ENCODE measurements at regions not wholly inside any gene's neighbourhood (a gene's known extent, or its start where the extent isn't known, plus 50 kb on each side); places are given as distances from the start of the nearest gene placed in this dataset.
A peak's percentile ranks its signal among the peaks of the same experiment; 100 is the strongest.

DNA sequence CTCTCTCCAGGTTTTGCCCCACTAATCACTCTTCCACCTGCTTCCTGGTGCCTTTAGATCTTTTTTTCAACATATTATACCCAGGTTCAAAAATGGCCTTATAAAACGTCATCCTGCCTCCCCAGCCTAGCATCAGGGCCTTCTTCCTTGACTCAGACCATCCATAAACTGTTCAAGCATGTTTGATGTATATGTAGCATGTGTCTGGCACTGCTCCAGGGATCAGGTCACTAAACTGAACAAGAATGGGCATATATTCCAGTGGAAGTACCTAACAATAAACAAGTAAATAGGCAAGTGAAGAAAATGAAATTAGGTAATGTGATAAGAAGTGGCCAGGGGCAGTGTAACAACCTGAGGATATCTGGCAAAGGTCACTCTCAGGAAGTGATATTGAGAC, 141.2 kb downstream of the TRIB2 start:
- CTCF ChIA-PET, result no interaction called here
- intact Hi-C loops (cut with micrococcal nuclease), result loop anchor here (1.0 to 5.0 kb wide), 9 partner anchors 26 to 301 kb away; no protein-coding TSS in a partner anchor
- no peak overlapping the region for H2AFZ ChIP-seq (ENCODE audit: low read depth, low read length)
- H3K27me3 ChIP-seq (ENCODE audit: control insufficient read depth in 2 of 2, insufficient read depth in 2 of 2, low read length in 2 of 2), result no peaks in the 10 kb centered on the region
- no peaks in the 10 kb centered on the region for H3K79me2 ChIP-seq (ENCODE audit: control insufficient read depth, insufficient read depth, low read length)
- H3K9me3 ChIP-seq (replicated peaks; ENCODE audit: control insufficient read depth, insufficient read depth, low read length), result no peaks in the 10 kb centered on the region
- FAIRE-seq, result peak; percentile 31
- H3K27ac ChIP-seq (ENCODE audit: insufficient read depth, low read depth, low read length), result peak overlapping the region; percentile 91
- H3K9me1 ChIP-seq (replicated peaks; ENCODE audit: control insufficient read depth, extremely low read depth, insufficient read depth, low read length), result no peaks in the 10 kb centered on the region
- no peaks in the 10 kb centered on the region for H4K20me1 ChIP-seq (replicated peaks; ENCODE audit: control insufficient read depth, extremely low read depth, insufficient read depth, low read length)
- DNase-seq (ENCODE audit: low read depth, low spot score), result peak; percentile 18
- H3K36me3 ChIP-seq (ENCODE audit: control insufficient read depth in 2 of 2, extremely low read depth in 1 of 2, insufficient read depth in 2 of 2, low read length in 2 of 2), result no peaks in the 10 kb centered on the region
- H3K4me1 ChIP-seq (ENCODE audit: control insufficient read depth, extremely low read depth, insufficient read depth, low read length), result peaks cover 27% of the 10 kb centered on the region
- H3K9ac ChIP-seq (replicated peaks; ENCODE audit: extremely low read depth, insufficient read depth, low read length), result peak overlapping the region; percentile 75
- H3K4me2 ChIP-seq (ENCODE audit: insufficient read depth, low read length), result peak overlapping the region; percentile 85
- POLR2A ChIA-PET, result no interaction called here
- BruUV-seq (replicated peaks), result no TSS peak
- TF ChIP-seq POLR2AphosphoS5 (IDR thresholded peaks at IDR 0.05; ENCODE audit: insufficient read depth, low read depth, low read length) (no peak), MYC (IDR thresholded peaks at IDR 0.05; ENCODE audit: low read depth, low read length) (no peak), EZH2 (IDR thresholded peaks at IDR 0.05; ENCODE audit: borderline replicate concordance, low read depth, low read length, severe bottlenecking) (no peak), JUN (IDR thresholded peaks at IDR 0.05; ENCODE audit: borderline replicate concordance, insufficient read depth, insufficient read length, low read depth) (no peak), FOS (IDR thresholded peaks at IDR 0.05; ENCODE audit: borderline replicate concordance, insufficient read depth, low read length) (no peak), POLR2A (IDR thresholded peaks at IDR 0.05; ENCODE audit: low read depth, low read length) (no peak), GATA2 (IDR thresholded peaks at IDR 0.05; ENCODE audit: insufficient read depth, insufficient read length, low read depth, low read length) (no peak)
- TF ChIP-seq, protein P1, sequence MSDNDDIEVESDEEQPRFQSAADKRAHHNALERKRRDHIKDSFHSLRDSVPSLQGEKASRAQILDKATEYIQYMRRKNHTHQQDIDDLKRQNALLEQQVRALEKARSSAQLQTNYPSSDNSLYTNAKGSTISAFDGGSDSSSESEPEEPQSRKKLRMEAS (IDR thresholded peaks at IDR 0.05; ENCODE audit: insufficient read depth, insufficient read length), result no peak
- TF ChIP-seq, protein P2, sequence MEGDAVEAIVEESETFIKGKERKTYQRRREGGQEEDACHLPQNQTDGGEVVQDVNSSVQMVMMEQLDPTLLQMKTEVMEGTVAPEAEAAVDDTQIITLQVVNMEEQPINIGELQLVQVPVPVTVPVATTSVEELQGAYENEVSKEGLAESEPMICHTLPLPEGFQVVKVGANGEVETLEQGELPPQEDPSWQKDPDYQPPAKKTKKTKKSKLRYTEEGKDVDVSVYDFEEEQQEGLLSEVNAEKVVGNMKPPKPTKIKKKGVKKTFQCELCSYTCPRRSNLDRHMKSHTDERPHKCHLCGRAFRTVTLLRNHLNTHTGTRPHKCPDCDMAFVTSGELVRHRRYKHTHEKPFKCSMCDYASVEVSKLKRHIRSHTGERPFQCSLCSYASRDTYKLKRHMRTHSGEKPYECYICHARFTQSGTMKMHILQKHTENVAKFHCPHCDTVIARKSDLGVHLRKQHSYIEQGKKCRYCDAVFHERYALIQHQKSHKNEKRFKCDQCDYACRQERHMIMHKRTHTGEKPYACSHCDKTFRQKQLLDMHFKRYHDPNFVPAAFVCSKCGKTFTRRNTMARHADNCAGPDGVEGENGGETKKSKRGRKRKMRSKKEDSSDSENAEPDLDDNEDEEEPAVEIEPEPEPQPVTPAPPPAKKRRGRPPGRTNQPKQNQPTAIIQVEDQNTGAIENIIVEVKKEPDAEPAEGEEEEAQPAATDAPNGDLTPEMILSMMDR (IDR thresholded peaks at IDR 0.05; ENCODE audit: extremely low read depth in 1 of 2, insufficient read depth in 1 of 2, low read depth in 1 of 2, low read length in 2 of 2), result no peak
- dilution Hi-C loops (cut with MboI; ENCODE audit: extremely low pct_ligation_motif_present, low sequenced_read_pairs), result no loop called here
- H3K4me3 ChIP-seq (replicated peaks in 1 of 3; ENCODE audit: insufficient read depth in 1 of 3, low read depth in 1 of 3, low read length in 3 of 3), result no peak overlapping the region

Measured in endothelial cell of umbilical vein (primary cell).